ENCODE measurements at regions not wholly inside any gene's neighbourhood (a gene's known extent, or its start where the extent isn't known, plus 50 kb on each side); places are given as distances from the start of the nearest gene placed in this dataset.

DNA sequence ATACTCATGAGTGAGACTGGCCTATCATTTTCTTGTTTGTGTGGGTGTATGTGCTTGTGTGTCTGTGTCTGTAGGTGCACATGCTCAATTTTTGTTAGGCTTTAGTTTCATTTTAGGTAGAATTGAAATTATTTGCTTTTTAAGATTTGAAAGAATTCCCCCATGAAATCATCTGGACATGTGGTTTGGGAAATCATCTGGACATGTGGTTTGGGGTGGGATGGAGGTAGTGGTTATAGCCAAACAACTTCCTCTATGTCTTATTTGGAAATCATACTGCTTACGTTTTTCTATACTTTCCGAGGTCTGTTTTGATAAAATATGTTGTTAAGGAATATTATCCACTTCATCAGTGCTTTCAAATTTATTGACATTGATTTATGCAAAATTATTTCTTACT, 485.4 kb upstream of the CLINT1 start:
- Histone ChIP-seq H3K9me3 (peaks cover 0 to 5% (median 0%) of the 10 kb centered on the region in 4 donors), H3K4me3 (no peak overlapping the region), H3K27me3 (no peaks in the 10 kb centered on the region), H3K27ac (replicated peaks in 1 of 4) (no peak overlapping the region), H3K36me3 (no peaks in the 10 kb centered on the region), H3K4me1 (no peaks in the 10 kb centered on the region)
- TF ChIP-seq, protein P1, sequence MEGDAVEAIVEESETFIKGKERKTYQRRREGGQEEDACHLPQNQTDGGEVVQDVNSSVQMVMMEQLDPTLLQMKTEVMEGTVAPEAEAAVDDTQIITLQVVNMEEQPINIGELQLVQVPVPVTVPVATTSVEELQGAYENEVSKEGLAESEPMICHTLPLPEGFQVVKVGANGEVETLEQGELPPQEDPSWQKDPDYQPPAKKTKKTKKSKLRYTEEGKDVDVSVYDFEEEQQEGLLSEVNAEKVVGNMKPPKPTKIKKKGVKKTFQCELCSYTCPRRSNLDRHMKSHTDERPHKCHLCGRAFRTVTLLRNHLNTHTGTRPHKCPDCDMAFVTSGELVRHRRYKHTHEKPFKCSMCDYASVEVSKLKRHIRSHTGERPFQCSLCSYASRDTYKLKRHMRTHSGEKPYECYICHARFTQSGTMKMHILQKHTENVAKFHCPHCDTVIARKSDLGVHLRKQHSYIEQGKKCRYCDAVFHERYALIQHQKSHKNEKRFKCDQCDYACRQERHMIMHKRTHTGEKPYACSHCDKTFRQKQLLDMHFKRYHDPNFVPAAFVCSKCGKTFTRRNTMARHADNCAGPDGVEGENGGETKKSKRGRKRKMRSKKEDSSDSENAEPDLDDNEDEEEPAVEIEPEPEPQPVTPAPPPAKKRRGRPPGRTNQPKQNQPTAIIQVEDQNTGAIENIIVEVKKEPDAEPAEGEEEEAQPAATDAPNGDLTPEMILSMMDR (IDR thresholded peaks at IDR 0.05), result no peak
- TF ChIP-seq POLR2A (IDR thresholded peaks at IDR 0.05; ENCODE audit: low read depth) (no peak), EP300 (IDR thresholded peaks at IDR 0.05) (no peak), POLR2AphosphoS5 (IDR thresholded peaks at IDR 0.05) (no peak)
- no peak for DNase-seq (ENCODE audit: extremely low spot score)
- 61% methylated on average over 2 of the region's 2 CpGs for WGBS
- intact Hi-C loops (cut with DNase I), result no loop called here

DNA sequence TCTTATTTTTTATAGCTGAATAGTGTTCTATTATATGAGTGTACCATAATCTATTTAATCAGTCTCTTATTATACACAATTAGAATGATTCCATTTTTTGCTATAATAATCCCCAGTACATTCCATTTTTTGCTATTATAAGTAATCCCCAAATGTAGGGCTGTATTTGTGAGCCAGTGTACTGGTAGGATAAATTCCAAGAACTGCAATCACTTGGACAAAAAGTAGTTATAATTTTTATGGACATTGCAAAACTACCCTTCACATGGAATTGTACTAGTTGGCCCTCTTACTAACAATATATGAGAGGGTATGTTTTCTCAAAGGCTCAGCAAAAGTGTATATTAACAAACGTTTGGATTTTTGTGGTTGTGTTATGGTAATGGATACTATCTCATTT, 481.7 kb upstream of the CLINT1 start:
- no peak overlapping the region for H3K4me3 ChIP-seq
- no peak for TF ChIP-seq EP300 (IDR thresholded peaks at IDR 0.05)
- no peak for TF ChIP-seq POLR2AphosphoS5 (IDR thresholded peaks at IDR 0.05)
- no peak for TF ChIP-seq POLR2A (IDR thresholded peaks at IDR 0.05; ENCODE audit: low read depth)
- TF ChIP-seq, protein P1 (IDR thresholded peaks at IDR 0.05), result no peak
- peaks cover 0 to 3% (median 0%) of the 10 kb centered on the region in 4 donors for H3K9me3 ChIP-seq
- DNase-seq (ENCODE audit: extremely low spot score), result no peak
- H3K36me3 ChIP-seq, result no peaks in the 10 kb centered on the region
- H3K4me1 ChIP-seq, result no peaks in the 10 kb centered on the region
- 75% methylated on average over 1 of the region's 1 CpG for WGBS
- H3K27me3 ChIP-seq, result no peaks in the 10 kb centered on the region
- H3K27ac ChIP-seq (replicated peaks in 1 of 4), result no peak overlapping the region
- intact Hi-C loops (cut with DNase I), result no loop called here

DNA sequence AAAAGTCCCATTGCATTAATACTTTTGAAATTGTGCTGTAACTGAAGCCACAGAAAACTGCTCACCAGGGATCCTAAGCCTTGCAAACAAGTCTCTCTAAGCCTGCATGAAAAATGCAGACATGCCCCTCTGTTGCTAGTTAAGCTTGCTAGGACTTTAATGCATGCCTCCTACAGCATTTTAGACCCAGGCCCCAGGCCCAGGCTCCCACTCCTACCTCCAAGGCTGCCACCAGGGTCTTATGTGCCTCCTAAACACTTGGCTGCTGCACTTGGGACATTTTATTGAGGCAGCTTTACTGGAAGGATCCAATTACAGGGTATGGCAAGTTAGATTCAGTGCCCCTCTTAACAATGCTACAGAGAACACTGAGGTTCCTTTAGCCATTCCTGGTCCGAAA, 467.3 kb upstream of the CLINT1 start:
- intact Hi-C loops (cut with DNase I), result no loop called here
- WGBS, result 96% methylated on average over 1 of the region's 1 CpG
- Histone ChIP-seq H3K9me3 (peaks cover 0 to 10% (median 8%) of the 10 kb centered on the region in 4 donors), H3K4me3 (no peak overlapping the region), H3K27ac (replicated peaks in 1 of 4) (no peak overlapping the region), H3K4me1 (peaks cover 0 to 4% (median 0%) of the 10 kb centered on the region in 4 donors), H3K36me3 (no peaks in the 10 kb centered on the region), H3K27me3 (no peaks in the 10 kb centered on the region)
- TF ChIP-seq POLR2A (IDR thresholded peaks at IDR 0.05; ENCODE audit: low read depth) (no peak), EP300 (IDR thresholded peaks at IDR 0.05) (no peak), POLR2AphosphoS5 (IDR thresholded peaks at IDR 0.05) (no peak)
- TF ChIP-seq, protein P1 (IDR thresholded peaks at IDR 0.05), result no peak
- no peak for DNase-seq (ENCODE audit: extremely low spot score)

DNA sequence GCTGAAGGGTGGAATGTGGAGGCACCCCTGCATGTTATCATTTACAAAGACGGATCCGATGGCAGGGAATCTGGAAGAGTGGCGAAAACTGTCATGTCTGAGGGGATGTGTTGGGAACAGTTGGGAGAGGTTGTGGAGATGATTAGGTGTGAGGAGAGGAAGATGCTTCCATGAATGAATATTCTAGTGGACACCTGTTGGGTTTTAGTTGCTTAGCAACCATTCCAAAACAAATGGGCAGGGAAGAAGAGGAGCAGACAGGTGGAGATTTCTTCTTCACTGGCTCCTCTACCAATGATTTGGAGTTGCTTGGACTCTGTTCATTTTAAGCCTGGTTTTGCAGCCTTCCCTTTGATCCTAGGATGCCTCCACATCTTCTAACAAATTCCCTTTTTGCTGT, 465.3 kb upstream of the CLINT1 start:
- intact Hi-C loops (cut with DNase I), result no loop called here
- 94% methylated on average over 3 of the region's 3 CpGs for WGBS

More for the DNA sequence above, 465.3 kb upstream of the CLINT1 start:
- TF ChIP-seq EP300 (IDR thresholded peaks at IDR 0.05) (no peak), POLR2AphosphoS5 (IDR thresholded peaks at IDR 0.05) (no peak), POLR2A (IDR thresholded peaks at IDR 0.05; ENCODE audit: low read depth) (no peak)
- TF ChIP-seq, protein P1 (IDR thresholded peaks at IDR 0.05), result no peak
- no peak for DNase-seq (ENCODE audit: extremely low spot score)
- Histone ChIP-seq H3K9me3 (no peaks in the 10 kb centered on the region), H3K4me1 (peaks cover 0 to 20% (median 8%) of the 10 kb centered on the region in 4 donors), H3K36me3 (no peaks in the 10 kb centered on the region), H3K27me3 (no peaks in the 10 kb centered on the region), H3K27ac (replicated peaks in 1 of 4) (no peak overlapping the region), H3K4me3 (no peak overlapping the region)

Data from esophagus muscularis mucosa (tissue), 4 donors.